ENCODE measurements at regions not wholly inside any gene's neighbourhood (a gene's known extent, or its start where the extent isn't known, plus 50 kb on each side); places are given as distances from the start of the nearest gene placed in this dataset.

GRCh38 chr1:147077936-147078605 lies 94.2 kb downstream of the PRKAB2 start:
- DNase-seq (ENCODE audit: low read depth) = no peak
- Mint-ChIP-seq H3K36me3 (ENCODE audit: low read depth, unreplicated experiment) (no peaks in the 10 kb centered on the region), H3K9me3 (ENCODE audit: unreplicated experiment) (peaks cover 10% of the 10 kb centered on the region), H3K4me3 (ENCODE audit: unreplicated experiment) (no peak overlapping the region), H3K4me1 (ENCODE audit: low read depth, unreplicated experiment) (no peaks in the 10 kb centered on the region), H3K27ac (ENCODE audit: unreplicated experiment) (no peak overlapping the region), H3K27me3 (ENCODE audit: low read depth, unreplicated experiment) (peaks cover 30% of the 10 kb centered on the region)
- Histone ChIP-seq H4K20me1 (ENCODE audit: insufficient read depth, low read length) (peaks cover 3% of the 10 kb centered on the region), H3K4me1 (ENCODE audit: insufficient read depth, low read length) (peaks cover 4% of the 10 kb centered on the region), H3K9ac (ENCODE audit: low read length) (no peak overlapping the region), H3K79me2 (ENCODE audit: insufficient read depth, low read length) (no peaks in the 10 kb centered on the region), H3K4me2 (ENCODE audit: low read length) (no peak overlapping the region), H2AFZ (ENCODE audit: low read depth, low read length) (no peak overlapping the region), H3K9me3 (ENCODE audit: insufficient read depth, low read depth, low read length) (peaks cover 8% of the 10 kb centered on the region), H3K4me3 (ENCODE audit: insufficient read depth, low read depth, low read length) (no peak overlapping the region), H3K27ac (ENCODE audit: low read depth, low read length) (no peak overlapping the region), H3K27me3 (ENCODE audit: insufficient read depth, low read length) (peaks cover 92% of the 10 kb centered on the region), H3K36me3 (ENCODE audit: insufficient read depth, low read length) (no peaks in the 10 kb centered on the region)
- TF ChIP-seq CTCF (IDR thresholded peaks at IDR 0.05; ENCODE audit: insufficient read depth, low read depth, low read length) = no peak
- peak; percentile 88 for TF ChIP-seq EZH2 (IDR thresholded peaks at IDR 0.05; ENCODE audit: insufficient read depth, low read length)
- FAIRE-seq = no peak

- H3K4me3 Mint-ChIP-seq (ENCODE audit: unreplicated experiment) = no peak overlapping the region
- Histone ChIP-seq H3K4me2 (ENCODE audit: low read length) (no peak overlapping the region), H3K4me3 (ENCODE audit: insufficient read depth, low read depth, low read length) (no peak overlapping the region), H3K4me1 (ENCODE audit: insufficient read depth, low read length) (peaks cover 4% of the 10 kb centered on the region), H3K79me2 (ENCODE audit: insufficient read depth, low read length) (no peaks in the 10 kb centered on the region), H2AFZ (ENCODE audit: low read depth, low read length) (no peak overlapping the region), H3K27ac (ENCODE audit: low read depth, low read length) (no peak overlapping the region), H3K9me3 (ENCODE audit: insufficient read depth, low read depth, low read length) (peaks cover 8% of the 10 kb centered on the region), H3K36me3 (ENCODE audit: insufficient read depth, low read length) (no peaks in the 10 kb centered on the region), H4K20me1 (ENCODE audit: insufficient read depth, low read length) (peaks cover 3% of the 10 kb centered on the region), H3K27me3 (ENCODE audit: insufficient read depth, low read length) (peaks cover 93% of the 10 kb centered on the region), H3K9ac (ENCODE audit: low read length) (no peak overlapping the region)
- no peaks in the 10 kb centered on the region for H3K36me3 Mint-ChIP-seq (ENCODE audit: low read depth, unreplicated experiment)
- no peak overlapping the region for H3K27ac Mint-ChIP-seq (ENCODE audit: unreplicated experiment)
- peaks cover 35% of the 10 kb centered on the region for H3K27me3 Mint-ChIP-seq (ENCODE audit: low read depth, unreplicated experiment)
- DNase-seq (ENCODE audit: low read depth) = no peak
- no peaks in the 10 kb centered on the region for H3K4me1 Mint-ChIP-seq (ENCODE audit: low read depth, unreplicated experiment)
- H3K9me3 Mint-ChIP-seq (ENCODE audit: unreplicated experiment) = peaks cover 10% of the 10 kb centered on the region
- TF ChIP-seq EZH2 (IDR thresholded peaks at IDR 0.05; ENCODE audit: insufficient read depth, low read length) (no peak), CTCF (IDR thresholded peaks at IDR 0.05; ENCODE audit: insufficient read depth, low read depth, low read length) (no peak)
- no peak for FAIRE-seq
Observed at GRCh38 chr1:147077523-147077922, 94.7 kb downstream of the PRKAB2 start.

- TF ChIP-seq CTCF (IDR thresholded peaks at IDR 0.05; ENCODE audit: insufficient read depth, low read depth, low read length) (no peak), EZH2 (IDR thresholded peaks at IDR 0.05; ENCODE audit: insufficient read depth, low read length) (no peak)
- no peak overlapping the region for H3K27ac Mint-ChIP-seq (ENCODE audit: unreplicated experiment)
- peaks cover 12% of the 10 kb centered on the region for H3K9me3 Mint-ChIP-seq (ENCODE audit: unreplicated experiment)
- no peak overlapping the region for H3K4me3 ChIP-seq (ENCODE audit: insufficient read depth, low read depth, low read length)
- no peaks in the 10 kb centered on the region for H3K36me3 ChIP-seq (ENCODE audit: insufficient read depth, low read length)
- H3K79me2 ChIP-seq (ENCODE audit: insufficient read depth, low read length) = no peaks in the 10 kb centered on the region
- no peaks in the 10 kb centered on the region for H3K4me1 Mint-ChIP-seq (ENCODE audit: low read depth, unreplicated experiment)
- H2AFZ ChIP-seq (ENCODE audit: low read depth, low read length) = no peak overlapping the region
- H3K9me3 ChIP-seq (ENCODE audit: insufficient read depth, low read depth, low read length) = peaks cover 8% of the 10 kb centered on the region
- H3K4me1 ChIP-seq (ENCODE audit: insufficient read depth, low read length) = peaks cover 4% of the 10 kb centered on the region
- H3K4me2 ChIP-seq (ENCODE audit: low read length) = no peak overlapping the region
- no peak for FAIRE-seq
- no peak overlapping the region for H3K27ac ChIP-seq (ENCODE audit: low read depth, low read length)
- H3K36me3 Mint-ChIP-seq (ENCODE audit: low read depth, unreplicated experiment) = no peaks in the 10 kb centered on the region
- H3K4me3 Mint-ChIP-seq (ENCODE audit: unreplicated experiment) = no peak overlapping the region
- H3K27me3 ChIP-seq (ENCODE audit: insufficient read depth, low read length) = peaks cover 93% of the 10 kb centered on the region
- H3K27me3 Mint-ChIP-seq (ENCODE audit: low read depth, unreplicated experiment) = peaks cover 39% of the 10 kb centered on the region
- no peak for DNase-seq (ENCODE audit: low read depth)
- H4K20me1 ChIP-seq (ENCODE audit: insufficient read depth, low read length) = peaks cover 3% of the 10 kb centered on the region
- no peak overlapping the region for H3K9ac ChIP-seq (ENCODE audit: low read length)
Observed at GRCh38 chr1:147077081-147077480, 95.2 kb downstream of the PRKAB2 start.
